HG03354 (cell line): ENCODE measurements at regions not wholly inside any gene's neighbourhood (a gene's known extent, or its start where the extent isn't known, plus 50 kb on each side); places are given as distances from the start of the nearest gene placed in this dataset.
"Not testable (repeated sequence)": the region's sequence is repeated elsewhere in the genome, so short reads cannot be mapped to it uniquely, and the experiment has no call there.

Experiments
- ATAC-seq: cut with Tn5 transposase; IDR thresholded peaks from one replicate; pipeline ENCODE4 v1.9.1; 2021; ENCODE audit warnings: mild to moderate bottlenecking; ENCODE audit not compliant: unreplicated experiment, poor library complexity, severe bottlenecking

- no peak for ATAC-seq
Observed at GRCh38 chr12:124478985-124479645, 88.3 kb downstream of the NCOR2 start.

- ATAC-seq: no peak
Observed at GRCh38 chr12:124478416-124478815, 89.0 kb downstream of the NCOR2 start.

DNA sequence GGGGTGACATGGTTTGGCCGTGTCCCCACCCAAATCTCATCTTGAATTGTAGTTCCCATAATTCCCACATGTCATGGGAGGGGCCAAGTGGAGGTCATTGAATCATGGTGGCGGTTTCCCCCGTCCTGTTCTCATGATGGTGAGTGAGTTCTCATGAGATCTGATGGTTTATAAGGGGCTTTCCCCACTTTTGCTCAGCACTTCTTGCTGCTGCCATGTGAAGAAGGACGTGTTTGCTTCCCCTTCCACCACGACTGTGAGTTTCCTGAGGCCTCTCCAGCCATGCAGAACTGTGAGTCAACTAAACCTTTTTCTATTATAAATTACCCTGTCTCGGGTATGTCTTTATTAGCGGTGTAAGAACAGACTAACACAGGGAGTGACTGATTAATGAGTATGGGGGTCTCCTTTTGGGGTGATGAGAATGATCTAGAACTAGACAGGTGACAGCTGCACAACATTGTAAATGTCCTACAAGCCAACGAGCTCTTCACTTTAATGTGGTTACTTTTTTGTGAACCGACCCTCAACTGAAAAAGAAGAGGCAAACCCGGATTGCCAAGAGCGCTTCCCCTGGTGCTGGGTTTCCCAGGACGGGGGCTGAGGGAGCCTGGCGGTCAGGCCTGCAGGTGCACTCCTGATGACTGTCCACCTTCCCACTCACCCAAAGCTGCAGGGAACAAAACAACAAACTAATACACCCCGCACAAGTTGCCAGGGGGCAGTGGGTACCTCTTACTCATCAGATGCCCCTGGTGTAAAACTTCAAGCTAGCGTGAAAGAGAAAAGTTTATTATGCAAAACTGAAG is 90.1 kb downstream of the NCOR2 start:
- no peak for ATAC-seq

- no peak for ATAC-seq
Observed at GRCh38 chr12:124476011-124476400, 91.4 kb downstream of the NCOR2 start.

- no peak for ATAC-seq
Observed at GRCh38 chr12:124475295-124476010, 92.0 kb downstream of the NCOR2 start.

GRCh38 chr12:124474709-124475108 is 92.7 kb downstream of the NCOR2 start:
- ATAC-seq: no peak

- ATAC-seq: no peak
Observed at GRCh38 chr12:124472690-124473279, 94.6 kb downstream of the NCOR2 start.

DNA sequence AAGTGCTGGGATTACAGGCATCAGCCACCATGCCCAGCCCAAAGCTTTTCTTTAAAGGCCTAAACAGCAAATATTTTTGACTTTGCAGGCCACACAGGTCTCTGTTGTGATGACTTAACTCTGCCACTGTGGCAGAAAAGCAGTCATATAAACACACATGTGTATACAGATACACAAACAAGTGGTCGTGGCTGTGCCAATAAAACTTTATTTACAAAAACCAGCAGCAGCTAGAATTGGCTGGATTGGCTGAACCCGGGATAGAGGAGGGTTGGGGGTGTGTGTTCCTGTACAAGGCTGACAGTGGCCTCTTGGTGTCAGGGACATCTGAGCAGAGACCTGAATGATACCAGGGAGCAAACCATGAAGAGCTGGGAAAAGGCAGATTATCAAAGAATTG is 95.6 kb downstream of the NCOR2 start:
- ATAC-seq: no peak

DNA sequence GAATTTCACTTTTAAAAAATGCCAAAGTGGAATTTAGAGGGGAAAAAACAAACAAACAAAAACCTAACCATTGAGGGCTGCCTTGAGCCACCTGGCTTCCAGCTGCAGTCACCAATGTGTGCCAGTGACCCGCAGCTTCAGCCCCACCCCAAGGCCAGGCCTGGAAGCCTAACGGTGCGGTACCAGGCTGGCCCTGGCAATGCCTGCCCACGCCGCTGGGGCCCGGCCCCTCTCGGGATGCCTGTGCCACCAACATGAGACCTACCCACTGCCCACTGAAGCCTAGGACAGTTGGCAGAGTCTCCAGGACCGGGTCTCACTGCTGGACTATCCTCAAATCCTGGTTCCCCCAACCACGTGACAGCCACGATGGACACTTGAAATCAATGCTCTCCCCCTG is 96.6 kb downstream of the NCOR2 start:
- no peak for ATAC-seq

GRCh38 chr12:124470139-124470538 is 97.3 kb downstream of the NCOR2 start:
- no peak for ATAC-seq

- no peak for ATAC-seq
Observed at GRCh38 chr12:124469193-124469888, 98.1 kb downstream of the NCOR2 start.

DNA sequence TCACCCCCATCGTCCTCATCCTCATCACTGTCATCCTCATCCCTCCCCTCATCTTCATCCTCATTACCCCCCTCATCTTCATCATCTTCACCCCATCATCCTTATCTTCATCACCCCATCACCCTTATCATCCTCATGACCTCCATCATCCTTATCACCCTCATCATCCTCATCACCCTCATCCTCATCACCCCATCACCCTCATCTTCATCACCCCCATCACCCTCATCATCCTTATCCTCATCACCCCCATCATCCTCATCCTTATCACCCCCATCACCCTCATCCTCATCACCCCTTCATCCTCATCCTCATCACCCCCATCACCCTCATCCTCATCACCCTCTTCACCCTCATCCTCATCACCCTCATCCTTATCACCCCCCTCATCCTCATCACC is 99.9 kb downstream of the NCOR2 start:
- not testable (repeated sequence) for ATAC-seq

DNA sequence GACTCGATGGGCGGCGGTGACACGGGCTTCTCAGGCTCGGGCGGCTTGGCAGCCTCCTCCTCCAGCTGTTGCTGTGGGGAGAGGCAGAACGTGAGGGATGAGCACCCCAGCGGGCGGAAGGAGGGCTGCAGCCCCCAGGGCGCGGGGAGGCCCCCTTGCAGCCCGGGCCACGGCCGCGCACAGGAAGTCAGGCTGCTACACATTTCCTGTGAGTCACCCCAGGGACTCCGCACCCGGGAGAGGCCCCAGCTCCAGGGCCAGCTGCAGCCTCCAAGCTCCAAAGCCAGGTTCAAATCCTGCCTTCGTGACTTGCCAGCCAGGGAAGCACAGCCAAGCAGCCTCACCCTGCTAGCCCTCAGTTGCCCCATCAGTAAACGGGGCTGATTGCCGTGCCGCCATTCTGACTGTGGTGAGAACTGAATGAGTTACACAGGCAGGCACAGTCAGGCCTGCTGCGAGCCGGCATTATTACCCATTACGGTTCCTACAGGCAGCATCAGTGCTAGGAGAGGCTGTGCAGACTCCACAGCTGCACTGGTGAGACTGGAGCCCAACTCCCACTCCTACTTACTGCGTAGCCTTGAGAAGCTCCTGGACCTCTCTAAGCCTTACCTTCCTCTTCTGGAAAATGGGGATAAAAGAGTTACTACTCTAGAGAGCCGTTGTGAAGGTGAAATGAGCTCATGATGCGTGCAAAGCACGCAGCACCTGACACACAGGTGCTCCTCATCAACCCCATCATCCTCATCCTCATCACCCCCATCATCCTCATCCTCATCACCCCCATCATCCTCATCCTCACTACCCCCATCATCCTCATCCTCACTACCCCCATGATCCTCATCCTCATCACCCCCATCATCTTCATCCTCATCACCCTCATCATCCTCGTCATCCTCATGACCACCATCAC is 100.9 kb downstream of the NCOR2 start:
- peak; percentile 98 for ATAC-seq

DNA sequence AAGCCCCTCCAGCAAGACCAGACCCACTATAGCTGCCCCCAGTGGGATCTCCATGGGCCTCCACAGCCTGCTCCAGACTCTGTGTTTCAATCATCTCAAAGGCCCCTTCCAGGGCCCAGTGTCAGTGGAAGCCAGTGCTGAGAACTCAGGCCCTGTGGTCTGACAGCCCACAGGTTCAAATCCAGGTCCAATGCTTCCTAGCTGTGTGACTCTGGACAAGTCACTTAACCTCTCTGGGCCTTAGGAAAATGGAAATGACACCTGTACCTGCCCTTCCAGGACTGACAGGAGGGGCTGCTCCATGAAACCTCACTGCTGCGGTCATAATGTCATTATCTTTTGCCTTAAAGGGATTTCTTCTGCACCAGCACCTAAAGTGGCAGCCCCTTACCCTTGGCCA is 101.9 kb downstream of the NCOR2 start:
- no peak for ATAC-seq

GRCh38 chr12:124464830-124465229 is 102.6 kb downstream of the NCOR2 start:
- no peak for ATAC-seq

GRCh38 chr12:124464062-124464461 is 103.3 kb downstream of the NCOR2 start:
- no peak for ATAC-seq

- ATAC-seq: no peak
Observed at GRCh38 chr12:124463341-124463921, 104.0 kb downstream of the NCOR2 start.

- no peak for ATAC-seq
Observed at GRCh38 chr12:124462750-124463149, 104.7 kb downstream of the NCOR2 start.
